Calu3 (cell line): ENCODE measurements at regions not wholly inside any gene's neighbourhood (a gene's known extent, or its start where the extent isn't known, plus 50 kb on each side); places are given as distances from the start of the nearest gene placed in this dataset.

Source experiments
- BruUV-seq: library from RNA; stranded (reverse); fragments of 400-500 nt; replicated peaks from 2 replicates; lab custom pipeline; 2021; lab: Mats Ljungman, UMichigan
- CTCF ChIA-PET: fragments of 300-600 bp; sonication (Branson Sonifier 250); formaldehyde crosslinking; loops from one replicate; lab custom pipeline; 2022; ENCODE audit warnings: antibody characterized with exemption; lab: Charles Lee
- DNase-seq: peaks from one replicate; pipeline ENCODE4 v3.0.0; 2022
- H3K27ac Mint-ChIP-seq: one replicate; pipeline ENCODE4 v1.8.0; 2022; ENCODE audit warnings: mixed read lengths; ENCODE audit not compliant: unreplicated experiment
- H3K27me3 Mint-ChIP-seq: one replicate; pipeline ENCODE4 v1.8.0; 2022; ENCODE audit warnings: mixed read lengths; ENCODE audit not compliant: unreplicated experiment
- H3K36me3 Mint-ChIP-seq: one replicate; pipeline ENCODE4 v1.8.0; 2022; ENCODE audit warnings: mild to moderate bottlenecking, moderate library complexity, mixed read lengths; ENCODE audit not compliant: insufficient read depth, unreplicated experiment
- H3K4me1 Mint-ChIP-seq: one replicate; pipeline ENCODE4 v1.8.0; 2022; ENCODE audit warnings: mild to moderate bottlenecking, low read depth, mixed read lengths; ENCODE audit not compliant: unreplicated experiment
- H3K4me3 Mint-ChIP-seq: one replicate; pipeline ENCODE4 v1.8.0; 2022; ENCODE audit warnings: mild to moderate bottlenecking, low read depth, moderate library complexity, mixed read lengths; ENCODE audit not compliant: unreplicated experiment
- H3K9me3 Mint-ChIP-seq: one replicate; pipeline ENCODE4 v1.8.0; 2022; ENCODE audit warnings: low read depth, mixed read lengths; ENCODE audit not compliant: unreplicated experiment
- CTCF ChIP-seq: fragments of 200-600 bp; IDR thresholded peaks from one replicate; pipeline ENCODE4 v1.8.0; 2022; ENCODE audit warnings: antibody characterized with exemption; ENCODE audit not compliant: unreplicated experiment
- intact Hi-C: fragments of 100-400 bp; cut with micrococcal nuclease; formaldehyde crosslinking; loops from one replicate; pipeline ENCODE4 v1.10.0; 2022; ENCODE audit not compliant: unreplicated experiment

GRCh38 chr10:6988654-6989053 is 408.6 kb upstream of the PRKCQ start:
- no peaks in the 10 kb centered on the region for H3K9me3 Mint-ChIP-seq
- CTCF ChIA-PET: no interaction called here
- no peak for TF ChIP-seq CTCF
- H3K4me3 Mint-ChIP-seq: no peak overlapping the region
- no peaks in the 10 kb centered on the region for H3K36me3 Mint-ChIP-seq
- no peaks in the 10 kb centered on the region for H3K4me1 Mint-ChIP-seq
- intact Hi-C loops: no loop called here
- H3K27me3 Mint-ChIP-seq: peaks cover 15% of the 10 kb centered on the region
- no peak for DNase-seq
- no peak overlapping the region for H3K27ac Mint-ChIP-seq
- no TSS peak for BruUV-seq

- BruUV-seq: no TSS peak
- no peak for DNase-seq
- CTCF ChIA-PET: interaction anchor here (1.2 kb wide), 1 partner anchor 10 kb away, joined by 3 read pairs; no protein-coding TSS in a partner anchor
- intact Hi-C loops: no loop called here
- H3K27ac Mint-ChIP-seq: no peak overlapping the region
- no peaks in the 10 kb centered on the region for H3K4me1 Mint-ChIP-seq
- no peak overlapping the region for H3K4me3 Mint-ChIP-seq
- TF ChIP-seq CTCF: no peak
- peaks cover 4% of the 10 kb centered on the region for H3K27me3 Mint-ChIP-seq
- H3K36me3 Mint-ChIP-seq: no peaks in the 10 kb centered on the region
- no peaks in the 10 kb centered on the region for H3K9me3 Mint-ChIP-seq
These were observed 407.5 kb upstream of the PRKCQ start for GRCh38 chr10:6987536-6987945.

GRCh38 chr10:6986927-6987326 is 406.9 kb upstream of the PRKCQ start:
- no peak overlapping the region for H3K27ac Mint-ChIP-seq
- H3K36me3 Mint-ChIP-seq: no peaks in the 10 kb centered on the region
- DNase-seq: no peak
- H3K4me1 Mint-ChIP-seq: no peaks in the 10 kb centered on the region
- CTCF ChIA-PET: interaction anchor here (1.2 kb wide), 1 partner anchor 10 kb away, joined by 3 read pairs; no protein-coding TSS in a partner anchor
- no peaks in the 10 kb centered on the region for H3K27me3 Mint-ChIP-seq
- H3K9me3 Mint-ChIP-seq: no peaks in the 10 kb centered on the region
- TF ChIP-seq CTCF: no peak
- no TSS peak for BruUV-seq
- H3K4me3 Mint-ChIP-seq: no peak overlapping the region
- intact Hi-C loops: no loop called here

- DNase-seq: no peak
- Mint-ChIP-seq H3K4me3 (no peak overlapping the region), H3K36me3 (no peaks in the 10 kb centered on the region), H3K27ac (no peak overlapping the region), H3K4me1 (no peaks in the 10 kb centered on the region), H3K27me3 (peaks cover 4% of the 10 kb centered on the region), H3K9me3 (no peaks in the 10 kb centered on the region)
- intact Hi-C loops: no loop called here
- TF ChIP-seq CTCF: no peak
- BruUV-seq: no TSS peak
- CTCF ChIA-PET: no interaction called here
These were observed 405.6 kb upstream of the PRKCQ start for GRCh38 chr10:6985644-6986043.
